ENCODE measurements at regions not wholly inside any gene's neighbourhood (a gene's known extent, or its start where the extent isn't known, plus 50 kb on each side); places are given as distances from the start of the nearest gene placed in this dataset.

- ChIA-PET POLR2A (no interaction called here), CTCF (no interaction called here)
- Histone ChIP-seq H3K36me3 (ENCODE audit: control insufficient read depth, insufficient read depth, low read length) (peaks cover 5% of the 10 kb centered on the region), H3K4me3 (ENCODE audit: low read depth, low read length) (no peak overlapping the region), H3K27me3 (ENCODE audit: control insufficient read depth, insufficient read depth, low read length) (no peaks in the 10 kb centered on the region)
- no peak for TF ChIP-seq CTCF (IDR thresholded peaks at IDR 0.05; ENCODE audit: insufficient read depth, low read depth, low read length)
- DNase-seq (ENCODE audit: low read depth), result no peak
These were observed 158.3 kb downstream of the GLI2 start for GRCh38 chr2:120893811-120894584.

GRCh38 chr2:120894966-120895365 lies 159.3 kb downstream of the GLI2 start:
- no peaks in the 10 kb centered on the region for H3K27me3 ChIP-seq (ENCODE audit: control insufficient read depth, insufficient read depth, low read length)
- H3K36me3 ChIP-seq (ENCODE audit: control insufficient read depth, insufficient read depth, low read length), result peaks cover 5% of the 10 kb centered on the region
- ChIA-PET POLR2A (no interaction called here), CTCF (no interaction called here)
- DNase-seq (ENCODE audit: low read depth), result no peak
- no peak for TF ChIP-seq CTCF (IDR thresholded peaks at IDR 0.05; ENCODE audit: insufficient read depth, low read depth, low read length)
- H3K4me3 ChIP-seq (ENCODE audit: low read depth, low read length), result no peak overlapping the region

- Histone ChIP-seq H3K27me3 (ENCODE audit: control insufficient read depth, insufficient read depth, low read length) (no peaks in the 10 kb centered on the region), H3K36me3 (ENCODE audit: control insufficient read depth, insufficient read depth, low read length) (peaks cover 5% of the 10 kb centered on the region), H3K4me3 (ENCODE audit: low read depth, low read length) (no peak overlapping the region)
- CTCF ChIA-PET, result no interaction called here
- POLR2A ChIA-PET, result interaction anchor here (0.6 kb wide), 1 partner anchor 865 kb away, joined by 4 read pairs; no protein-coding TSS in a partner anchor
- no peak for DNase-seq (ENCODE audit: low read depth)
- TF ChIP-seq CTCF (IDR thresholded peaks at IDR 0.05; ENCODE audit: insufficient read depth, low read depth, low read length), result no peak
These were observed 160.5 kb downstream of the GLI2 start for GRCh38 chr2:120896126-120896525.

GRCh38 chr2:120896901-120897300 lies 161.2 kb downstream of the GLI2 start:
- ChIA-PET POLR2A (no interaction called here), CTCF (interaction anchor here (0.6 kb wide), 1 partner anchor 146 kb away, joined by 3 read pairs; no protein-coding TSS in a partner anchor)
- DNase-seq (ENCODE audit: low read depth), result no peak
- Histone ChIP-seq H3K4me3 (ENCODE audit: low read depth, low read length) (no peak overlapping the region), H3K36me3 (ENCODE audit: control insufficient read depth, insufficient read depth, low read length) (peaks cover 1% of the 10 kb centered on the region; the same call in 1 of the 2 replicates), H3K27me3 (ENCODE audit: control insufficient read depth, insufficient read depth, low read length) (no peaks in the 10 kb centered on the region)
- no peak for TF ChIP-seq CTCF (IDR thresholded peaks at IDR 0.05; ENCODE audit: insufficient read depth, low read depth, low read length)

- H3K4me3 ChIP-seq (ENCODE audit: low read depth, low read length), result no peak overlapping the region
- CTCF ChIA-PET, result no interaction called here
- TF ChIP-seq CTCF (IDR thresholded peaks at IDR 0.05; ENCODE audit: insufficient read depth, low read depth, low read length), result no peak
- H3K27me3 ChIP-seq (ENCODE audit: control insufficient read depth, insufficient read depth, low read length), result no peaks in the 10 kb centered on the region
- DNase-seq (ENCODE audit: low read depth), result no peak
- POLR2A ChIA-PET, result no interaction called here
- peaks cover 1% of the 10 kb centered on the region; the same call in 1 of the 2 replicates for H3K36me3 ChIP-seq (ENCODE audit: control insufficient read depth, insufficient read depth, low read length)
These were observed 161.7 kb downstream of the GLI2 start for GRCh38 chr2:120897399-120897798.

All from BJ (cell line).